Limb (tissue), 2 donors: ENCODE measurements at regions not wholly inside any gene's neighbourhood (a gene's known extent, or its start where the extent isn't known, plus 50 kb on each side); places are given as distances from the start of the nearest gene placed in this dataset.
"Not testable (repeated sequence)": the region's sequence is repeated elsewhere in the genome, so short reads cannot be mapped to it uniquely, and the experiment has no call there.

Experiments
- DNase-seq, 2 donors: peaks; one replicate each; pipeline ENCODE4 v3.0.0-alpha.2; 2016; ENCODE audit errors: extremely low spot score in 2 of 2

DNA sequence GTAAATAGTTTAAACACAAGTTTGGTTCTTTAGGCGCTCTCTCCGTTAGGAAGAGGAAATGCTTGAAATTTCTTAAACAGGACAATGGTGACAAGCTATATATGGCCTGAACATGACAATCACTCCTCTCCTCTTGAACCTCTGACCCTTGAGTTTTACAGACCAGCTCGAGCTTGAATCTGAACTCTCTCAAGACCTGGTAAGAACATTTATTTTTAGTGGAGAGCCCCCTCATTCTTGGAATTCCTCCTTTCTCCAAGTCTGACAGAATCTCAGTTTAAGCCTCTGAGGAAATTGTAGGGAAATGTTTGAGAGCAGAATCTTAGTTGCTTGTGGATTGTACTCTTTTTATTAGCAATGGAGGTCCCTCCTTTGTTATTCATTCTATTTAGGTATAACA lies 1293.6 kb upstream of the ZEB2 start:
- DNase-seq, result no peak

DNA sequence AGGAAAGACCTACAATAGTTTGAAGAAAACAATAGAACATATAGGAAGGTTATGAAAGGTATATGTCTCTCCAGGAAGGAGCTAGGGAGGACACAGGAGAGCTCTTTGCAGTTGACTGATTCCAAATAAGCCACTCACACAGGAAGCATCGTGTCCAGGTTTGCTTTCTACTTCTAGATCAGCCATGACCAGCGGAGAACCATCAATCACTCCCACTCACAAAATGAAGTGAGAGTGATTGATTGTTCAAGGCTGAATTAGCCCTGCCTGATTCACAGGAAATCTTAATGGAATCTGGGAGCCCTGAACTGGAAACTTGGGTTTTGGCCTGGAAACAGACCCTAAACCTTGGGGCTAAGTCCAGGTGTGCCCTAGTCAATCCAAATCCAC lies 1292.2 kb upstream of the ZEB2 start:
- no peak for DNase-seq

DNA sequence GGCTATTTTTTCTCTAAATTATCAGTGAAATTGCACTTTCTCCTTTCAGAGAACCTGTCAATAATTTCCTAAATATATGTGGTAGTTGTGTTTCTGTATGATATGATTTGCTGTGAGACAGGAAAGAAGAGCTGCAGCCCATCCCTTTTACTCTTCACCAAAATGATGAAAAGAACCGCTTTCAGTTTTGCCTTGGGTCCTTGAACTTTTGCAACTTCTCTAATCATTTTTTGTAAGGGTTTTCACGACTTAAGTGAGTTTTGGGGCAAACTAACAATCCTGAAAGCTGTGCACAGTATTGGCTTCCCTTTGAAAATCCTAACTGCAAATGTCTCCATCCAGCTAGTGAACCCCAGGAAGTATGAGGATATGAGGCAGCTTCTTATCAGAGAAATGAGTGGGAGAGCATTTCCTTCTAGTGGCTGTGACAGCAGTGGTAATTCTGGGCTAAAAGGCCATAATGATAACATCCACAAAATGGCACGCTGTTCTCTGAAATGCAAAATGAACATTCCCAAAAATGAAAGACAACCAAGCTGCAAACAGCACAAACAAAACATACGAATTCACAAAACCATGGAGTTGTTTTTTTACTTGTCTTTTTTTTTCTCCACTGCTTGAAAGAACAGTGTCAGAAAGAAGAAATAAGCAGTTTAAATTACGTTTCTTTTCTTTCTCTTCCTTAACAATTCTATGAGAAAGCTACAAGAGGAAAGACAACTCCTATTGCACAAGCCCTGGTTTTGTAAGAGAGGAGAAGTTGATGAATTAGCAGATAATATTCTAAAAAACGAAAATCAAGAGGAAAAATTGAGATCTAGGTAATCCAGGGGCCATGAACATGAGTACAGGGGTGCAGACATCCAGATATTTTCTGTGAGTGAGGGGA lies 1291.6 kb upstream of the ZEB2 start:
- DNase-seq, result no peak

DNA sequence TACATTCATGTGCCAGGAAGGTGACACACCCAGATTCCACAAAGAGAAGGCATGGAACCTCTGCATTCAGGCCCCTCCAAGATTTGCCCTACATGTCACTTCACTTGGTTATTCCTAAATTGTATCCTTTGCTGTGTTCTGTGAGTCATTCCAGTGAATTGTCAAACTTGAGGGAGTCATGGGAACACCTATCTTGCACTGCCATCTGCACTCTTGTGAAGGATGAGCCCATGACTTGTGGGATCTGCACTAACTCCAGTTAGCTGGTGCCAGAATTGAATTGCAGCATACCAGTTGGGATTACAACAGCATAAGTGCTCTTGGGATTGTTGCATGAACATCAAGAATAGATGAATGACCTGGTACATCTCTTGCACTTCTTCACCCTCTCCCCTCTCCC lies 1288.0 kb upstream of the ZEB2 start:
- no peak for DNase-seq

DNA sequence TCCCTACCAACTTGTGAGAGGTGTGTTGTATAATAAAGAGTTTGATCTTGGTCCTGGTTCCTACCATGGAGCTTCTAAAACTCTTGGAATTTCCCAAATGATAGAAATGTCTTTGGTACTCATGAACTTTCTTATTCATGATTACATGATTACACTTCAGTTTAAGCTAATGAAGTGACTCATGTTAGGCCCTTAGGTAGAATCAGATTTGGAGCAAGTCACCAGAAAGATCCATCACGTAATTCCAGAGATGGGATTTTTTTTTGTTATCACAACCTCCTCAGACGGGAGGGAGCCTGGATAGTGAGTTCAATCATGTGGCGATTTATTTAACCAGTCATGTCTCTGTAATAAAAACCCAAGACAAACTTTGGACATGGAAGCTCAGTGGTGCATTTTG lies 1287.6 kb upstream of the ZEB2 start:
- no peak for DNase-seq

DNA sequence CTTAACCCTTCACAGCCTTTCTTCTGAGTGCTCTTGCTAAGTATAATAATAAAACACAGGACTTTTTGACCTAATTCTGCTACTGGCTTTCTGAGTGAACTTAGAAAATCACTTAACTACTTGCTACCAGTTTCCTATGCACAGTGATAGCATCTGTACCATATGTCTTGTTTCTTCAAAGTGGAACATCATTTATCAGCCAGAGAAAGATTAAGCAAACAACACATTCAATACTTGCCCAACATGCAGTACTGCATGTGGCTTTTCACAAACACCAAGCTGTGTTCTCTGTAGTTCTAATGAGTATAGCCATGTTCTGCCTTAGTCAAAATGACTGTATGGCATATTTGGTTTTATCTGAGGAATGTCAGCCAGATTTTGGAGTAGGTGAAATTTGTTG lies 1286.6 kb upstream of the ZEB2 start:
- no peak for DNase-seq

DNA sequence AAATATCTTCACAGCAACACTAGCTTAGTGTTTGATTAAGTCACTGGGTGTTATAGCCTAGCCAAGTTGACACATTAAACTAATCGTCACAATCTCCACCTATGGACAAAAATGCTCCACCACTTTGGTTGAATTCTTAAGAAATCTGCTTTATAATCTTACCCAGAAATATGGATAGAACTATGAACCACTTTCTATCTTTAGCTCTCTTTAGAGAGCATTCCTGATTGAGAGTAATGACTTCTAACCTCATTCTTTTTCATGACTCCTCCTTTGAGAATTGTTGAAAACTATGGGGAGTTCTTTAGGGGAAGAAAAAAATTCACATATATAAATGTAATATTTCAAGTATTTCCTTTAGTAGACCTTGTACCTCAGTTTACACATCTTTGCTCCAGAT lies 1282.2 kb upstream of the ZEB2 start:
- no peak for DNase-seq

DNA sequence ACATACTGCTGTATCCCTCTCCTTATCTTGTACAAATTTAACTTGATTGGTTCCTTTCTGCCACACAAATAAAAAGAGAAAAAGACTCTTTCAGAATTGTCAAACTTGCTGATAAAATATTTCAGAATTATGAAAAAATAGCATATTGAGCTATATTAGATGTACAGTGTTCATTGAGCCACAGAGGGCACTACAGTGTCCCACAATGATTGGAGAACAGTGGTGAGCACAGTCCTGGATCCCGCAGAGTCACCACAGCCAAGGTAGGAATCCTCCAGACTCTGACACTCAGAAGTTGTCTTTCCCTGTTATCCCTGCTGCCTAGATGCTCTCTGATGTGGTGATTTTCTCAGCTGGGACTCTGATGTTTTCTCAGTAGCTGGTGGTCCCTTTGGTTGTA lies 1281.3 kb upstream of the ZEB2 start:
- DNase-seq, result no peak

DNA sequence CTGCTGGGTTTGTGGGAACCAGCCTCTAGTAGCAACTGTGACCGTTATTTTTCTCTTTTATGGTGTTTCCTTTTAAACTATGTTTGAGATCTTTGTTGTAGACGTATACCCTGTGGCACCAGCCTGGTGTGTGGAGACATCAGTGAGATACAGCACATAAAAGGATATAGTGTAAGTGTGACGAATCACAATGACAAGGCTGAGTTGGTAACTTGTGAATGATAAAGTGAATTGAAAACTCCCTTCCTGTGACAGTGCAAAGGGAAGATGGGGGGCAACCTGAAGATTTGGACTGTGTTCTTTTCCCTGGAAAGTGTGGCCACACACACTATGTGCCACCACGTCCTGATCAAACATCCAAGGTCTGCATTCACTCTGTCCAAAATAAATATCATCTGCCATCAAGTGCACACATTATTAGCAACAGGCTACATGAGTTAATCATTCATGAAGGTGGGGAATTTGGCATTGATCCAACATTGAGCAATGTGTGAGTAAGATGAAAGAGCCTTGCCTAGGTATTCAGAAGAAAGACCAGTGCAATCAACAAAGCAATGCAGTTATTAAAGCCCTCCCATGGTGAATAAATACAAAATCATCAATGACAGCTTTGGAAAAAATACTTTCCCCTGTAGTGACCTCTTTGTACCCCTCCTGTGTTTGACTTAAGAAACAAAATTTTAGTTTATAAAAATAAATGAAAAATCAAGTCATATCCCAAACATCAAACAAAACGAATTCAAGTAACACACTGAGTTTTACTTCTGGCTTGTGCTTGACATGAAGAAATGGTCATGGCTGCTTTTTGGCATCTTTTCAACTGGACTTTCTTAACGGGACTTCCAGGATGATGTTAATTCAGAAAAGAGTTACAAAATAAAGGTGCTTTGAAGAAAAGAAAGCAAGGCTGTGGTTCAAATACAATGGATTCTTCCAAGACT lies 1280.5 kb upstream of the ZEB2 start:
- DNase-seq, result no peak

DNA sequence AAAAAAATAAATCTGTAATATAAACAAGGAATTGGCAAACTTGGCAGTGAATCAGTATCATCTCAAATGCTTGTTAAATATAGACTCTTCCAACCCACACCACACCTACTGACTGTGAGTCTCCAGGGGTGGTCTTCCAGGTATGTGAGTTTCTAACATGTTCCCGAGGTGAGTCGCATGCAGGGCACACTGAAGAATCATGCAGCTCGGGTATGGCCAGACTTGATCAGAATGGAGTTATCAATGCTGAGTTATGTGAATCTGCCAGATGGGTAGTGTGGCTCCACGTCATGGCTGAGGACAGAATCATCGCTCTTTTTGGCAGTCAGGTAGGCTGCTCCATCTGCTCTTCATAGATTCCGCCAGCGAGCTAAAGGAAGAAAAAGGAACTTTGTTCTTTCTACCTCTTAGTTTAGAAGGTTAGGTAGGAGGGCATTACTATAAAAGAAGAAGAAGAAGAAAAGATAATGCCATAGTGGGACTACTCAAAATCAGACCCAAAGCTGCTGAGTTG lies 1279.7 kb upstream of the ZEB2 start:
- no peak for DNase-seq

DNA sequence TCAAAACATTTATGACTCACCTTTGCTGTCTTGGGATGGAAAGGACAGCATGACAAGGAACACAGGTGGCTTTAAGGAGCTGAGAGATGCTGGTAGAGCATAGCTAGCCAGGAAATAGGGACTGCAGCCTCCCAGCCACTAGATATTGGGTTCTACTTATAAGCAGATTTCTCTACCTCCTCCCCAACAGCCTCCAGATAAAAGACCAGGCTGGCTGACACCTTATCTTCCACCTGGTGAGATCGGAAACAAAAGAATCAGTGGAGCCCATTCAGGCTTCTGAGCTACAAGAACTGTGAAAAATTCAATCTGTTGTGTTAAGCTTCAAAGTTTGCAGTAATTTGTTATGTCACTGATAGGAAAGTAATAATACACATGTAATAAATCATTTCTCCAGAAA lies 1278.5 kb upstream of the ZEB2 start:
- DNase-seq, result no peak

DNA sequence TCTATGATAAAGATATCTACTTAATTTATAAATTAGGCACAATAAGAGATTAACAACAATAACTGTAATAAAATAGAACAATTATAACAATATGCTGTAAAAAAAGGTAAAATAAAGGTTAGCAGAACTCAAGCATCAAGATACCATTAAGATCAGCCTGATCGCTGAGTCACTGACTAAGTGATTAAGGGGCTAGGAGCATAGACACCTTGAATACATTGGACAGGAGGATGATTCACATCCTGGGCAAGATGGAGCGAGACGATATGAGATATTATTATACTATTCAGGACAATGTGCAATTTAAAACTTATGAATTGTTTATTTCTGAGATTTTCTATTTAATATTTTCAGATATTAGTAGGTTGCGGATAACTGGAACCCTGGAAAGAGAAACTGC lies 1277.8 kb upstream of the ZEB2 start:
- DNase-seq, result no peak

DNA sequence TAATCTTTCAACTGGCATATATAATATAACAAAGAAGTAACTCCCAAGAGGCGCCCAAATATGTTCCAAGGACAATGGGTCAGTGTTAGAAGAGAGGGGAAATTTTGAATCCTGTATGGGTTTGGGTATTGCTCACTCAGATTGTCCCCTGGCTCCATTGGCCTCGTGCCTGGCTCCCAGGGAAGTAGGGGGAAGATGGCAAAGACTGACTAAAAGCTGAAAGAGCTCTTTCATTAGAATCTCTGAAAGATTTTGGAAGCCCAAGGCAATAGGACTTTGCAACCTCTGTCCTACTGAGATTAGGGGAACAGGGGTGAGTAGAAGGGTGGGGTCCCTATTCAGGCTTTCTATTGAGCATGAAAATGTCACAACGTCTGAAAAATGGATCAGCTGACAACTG lies 1272.8 kb upstream of the ZEB2 start:
- DNase-seq, result no peak

DNA sequence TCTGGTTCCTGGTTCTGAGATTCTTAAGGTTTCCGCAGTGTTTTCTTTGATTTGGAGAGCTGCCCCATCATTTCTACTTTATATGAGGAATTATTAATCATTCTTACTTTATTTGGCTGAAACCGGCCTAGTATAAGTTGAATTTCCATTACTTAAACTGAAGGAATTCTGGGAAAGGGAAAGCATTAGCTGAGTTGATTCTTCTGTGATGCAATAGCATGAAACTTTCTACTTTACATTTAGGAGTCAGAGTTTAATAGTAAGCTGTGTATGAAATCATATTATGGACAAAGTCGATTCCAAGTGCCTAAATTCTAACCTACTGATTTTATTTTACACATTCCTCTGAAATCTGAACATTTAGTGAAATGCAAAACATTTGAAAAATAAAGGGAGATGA lies 1269.7 kb upstream of the ZEB2 start:
- DNase-seq, result no peak

DNA sequence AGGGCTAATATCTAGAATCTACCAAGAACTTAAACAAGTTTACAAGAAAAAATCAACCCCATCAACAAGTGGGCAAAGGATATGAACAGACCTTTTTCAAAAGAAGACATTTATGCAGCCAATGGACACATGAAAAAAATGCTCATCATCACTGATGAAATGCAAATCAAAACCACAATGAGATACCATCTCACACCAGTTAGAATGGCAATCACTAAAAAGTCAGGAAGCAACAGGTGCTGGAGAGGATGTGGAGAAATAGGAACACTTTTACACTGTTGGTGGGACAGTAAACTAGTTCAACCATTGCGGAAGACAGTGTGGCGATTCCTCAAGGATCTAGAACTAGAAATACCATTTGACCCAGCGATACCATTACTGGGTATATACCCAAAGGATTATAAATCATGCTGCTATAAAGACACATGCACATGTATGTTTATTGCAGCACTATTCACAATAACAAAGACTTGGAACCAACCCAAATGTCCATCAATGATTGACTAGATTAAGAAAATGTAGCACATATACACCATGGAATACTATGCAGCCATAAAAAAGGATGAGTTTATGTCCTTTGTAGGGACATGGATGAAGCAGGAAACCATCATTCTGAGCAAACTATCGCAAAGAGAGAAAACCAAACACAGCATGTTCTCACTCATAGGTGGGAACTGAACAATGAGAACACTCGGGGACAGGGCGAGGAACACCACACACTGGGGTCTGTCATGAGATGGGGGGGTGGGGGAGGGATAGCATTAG lies 1267.9 kb upstream of the ZEB2 start:
- not testable (repeated sequence) for DNase-seq

DNA sequence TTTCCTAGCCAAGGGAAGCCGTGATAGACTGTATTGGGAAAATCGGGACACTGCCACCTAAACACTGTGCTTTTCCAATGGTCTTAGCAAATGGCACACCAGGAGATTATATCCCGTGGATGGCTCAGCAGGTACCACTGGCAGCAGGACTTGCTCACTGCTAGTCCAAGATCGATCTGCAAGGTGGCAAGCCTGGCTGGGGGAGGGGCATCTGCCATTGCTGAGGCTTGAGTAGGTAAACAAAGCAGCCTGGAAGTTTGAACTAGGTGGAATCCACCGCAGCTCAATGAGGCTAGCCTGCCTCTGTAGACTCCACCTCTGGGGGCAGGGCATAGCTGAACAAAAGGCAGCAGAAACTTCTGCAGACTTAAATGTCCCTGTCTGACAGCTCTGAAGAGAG lies 1262.7 kb upstream of the ZEB2 start:
- not testable (repeated sequence) for DNase-seq

DNA sequence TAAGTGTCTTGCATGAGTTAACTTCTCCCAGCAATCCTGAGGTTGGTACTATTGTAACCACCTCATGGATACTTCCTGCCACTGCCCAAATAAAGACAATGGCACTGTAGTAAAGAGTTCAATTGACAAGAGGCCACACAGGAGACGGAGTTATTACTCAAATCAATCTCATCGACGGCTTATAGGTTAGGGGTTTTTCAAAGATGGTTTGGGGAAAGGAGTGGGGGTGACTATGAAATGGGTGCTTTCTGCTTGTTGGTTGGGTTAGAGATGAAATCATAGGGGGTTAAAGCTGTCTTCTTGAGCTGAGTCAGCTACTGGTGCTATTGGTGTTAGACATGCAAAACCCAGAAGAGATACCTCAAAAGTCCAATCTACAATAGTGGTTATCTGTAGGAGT lies 1258.0 kb upstream of the ZEB2 start:
- DNase-seq, result no peak

DNA sequence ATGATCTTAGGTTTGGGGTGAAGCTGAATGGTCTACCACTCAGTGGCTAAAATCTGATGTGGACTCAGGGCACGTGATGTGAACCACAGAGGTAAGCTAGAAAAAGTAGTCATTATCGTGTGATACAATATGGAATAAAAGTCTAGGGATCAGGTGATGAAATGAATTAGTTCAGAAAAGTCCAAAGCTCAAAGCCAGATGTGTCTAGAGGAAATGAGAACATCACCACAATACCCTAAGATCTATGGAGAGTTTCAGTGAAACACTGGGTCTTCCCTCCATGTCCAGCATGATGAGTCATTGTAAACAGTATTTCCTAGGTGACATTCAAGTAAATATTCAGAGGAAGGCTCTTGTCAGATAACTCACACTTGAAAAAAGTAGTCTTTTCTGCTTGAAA lies 1257.4 kb upstream of the ZEB2 start:
- no peak for DNase-seq

DNA sequence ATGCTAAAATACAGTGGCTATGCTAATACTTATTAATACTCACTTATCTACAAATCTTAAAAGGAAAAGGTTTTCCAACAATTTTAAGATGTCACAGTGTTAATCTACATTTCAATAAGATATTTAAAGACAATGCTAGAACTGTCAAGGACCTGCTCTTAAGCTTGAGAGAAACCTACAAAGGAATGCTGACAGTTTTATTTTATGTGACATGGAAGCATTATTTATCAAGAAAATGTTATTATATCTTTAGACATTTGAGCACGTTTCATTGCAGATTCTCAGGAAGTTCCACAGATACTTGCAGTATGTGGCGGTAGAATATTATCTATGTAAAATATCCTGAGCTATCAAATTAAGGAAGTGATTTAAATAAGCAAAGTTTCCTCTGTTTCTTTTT lies 1255.7 kb upstream of the ZEB2 start:
- no peak for DNase-seq

DNA sequence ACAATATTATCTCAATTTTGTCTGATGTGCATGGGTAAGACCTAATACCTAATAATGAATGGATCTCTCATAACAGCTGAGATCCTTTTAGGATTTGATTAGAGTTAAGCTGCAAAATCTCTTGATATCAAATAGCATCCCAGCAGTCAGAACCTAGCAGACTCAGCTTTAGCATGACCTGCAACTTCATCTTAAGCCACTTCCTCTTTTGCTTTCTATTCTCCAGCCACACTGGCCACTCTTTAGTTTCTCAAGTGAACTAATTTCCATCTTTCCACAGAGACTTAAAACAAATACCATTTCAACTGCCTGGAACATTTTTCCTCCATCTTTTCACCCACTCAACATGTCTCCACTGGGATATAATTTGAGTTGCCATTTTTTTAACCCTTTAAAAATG lies 1251.6 kb upstream of the ZEB2 start:
- DNase-seq, result no peak

DNA sequence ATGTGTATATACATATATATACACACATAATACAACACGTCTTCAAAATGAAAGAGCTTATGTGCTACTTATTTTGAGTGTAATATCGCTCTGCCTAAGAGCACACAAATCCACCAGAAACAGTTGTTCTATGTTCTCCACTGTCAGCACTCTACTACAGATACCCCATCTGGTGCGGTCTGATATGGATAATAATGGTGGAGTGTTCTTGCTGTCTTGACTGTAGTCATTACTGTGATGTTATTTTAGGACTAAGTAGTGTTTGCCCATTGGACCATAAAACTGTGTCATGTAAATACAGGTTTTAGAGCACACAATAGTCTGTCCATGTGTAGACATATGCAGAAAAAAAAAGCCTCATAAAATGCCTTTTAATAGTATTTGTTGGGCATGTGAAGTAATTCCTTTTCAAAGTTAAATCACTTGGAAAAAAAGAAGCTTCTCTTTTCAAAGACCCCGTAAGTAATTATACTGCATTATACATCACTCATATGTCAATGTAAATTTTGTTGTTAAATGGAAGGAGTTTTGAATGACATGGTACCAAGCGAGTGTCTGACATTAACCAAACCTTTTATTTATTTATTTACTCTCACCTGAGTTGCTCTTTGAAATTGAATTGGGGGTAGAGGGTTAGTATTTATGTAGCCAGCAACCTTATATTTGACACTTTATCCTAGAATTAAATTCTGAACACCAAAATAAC lies 1249.2 kb upstream of the ZEB2 start:
- DNase-seq, result no peak
